K562 (cell line): ENCODE measurements at regions not wholly inside any gene's neighbourhood (a gene's known extent, or its start where the extent isn't known, plus 50 kb on each side); places are given as distances from the start of the nearest gene placed in this dataset.
A peak's percentile ranks its signal among the peaks of the same experiment; 100 is the strongest.

Source experiments
- ATAC-seq: fragments of 200-7000 bp; cut with Tn5 transposase; 3 replicates; pipeline ENCODE4 v1.9.1; 2020; ENCODE audit warnings: moderate library complexity
- BruUV-seq: library from RNA; stranded (reverse); fragments of 400-500 nt; replicated peaks from 2 replicates; lab custom pipeline; 2021; lab: Mats Ljungman, UMichigan
- CTCF ChIA-PET: fragments of 300-600 bp; formaldehyde crosslinking; extraction: SDS; loops from one replicate; lab custom pipeline; 2021; ENCODE audit warnings: low intra/inter-chr PET ratio; lab: Yijun Ruan, JAX
- POLR2A ChIA-PET: fragments of 300-600, 350-650 bp; sonication (Branson Sonifier 250); formaldehyde crosslinking; extraction: SDS; loops from one replicate; lab custom pipeline; 2021; ENCODE audit warnings: antibody characterized with exemption, inconsistent platforms; lab: Yijun Ruan, JAX
- DNase-seq, 4 experiments: peaks; one replicate each; pipeline versions ENCODE4 v3.0.0 to v3.0.0-alpha.2; 2011 to 2018; ENCODE audit warnings: low spot score in 3 of 4, mixed read lengths in 3 of 4; ENCODE audit errors: extremely low read depth in 1 of 4
- FAIRE-seq: peaks from 2 replicates; lab custom pipeline; 2011; peaks lifted over from hg19 to GRCh38; lab: Jason Lieb, UNC
- H2AFZ ChIP-seq: 2 replicates; pipeline ENCODE4 v1.6.0; 2011; ENCODE audit warnings: low read depth, low read length, control low read depth, inconsistent platforms
- H3K27ac ChIP-seq: fragments of 200-600 bp; 3 replicates; pipeline ENCODE4 v1.8.0; 2011; ENCODE audit warnings: low read depth, mild to moderate bottlenecking, control low read depth, inconsistent platforms, low read length, moderate library complexity, mixed read lengths; ENCODE audit errors: extremely low read depth
- H3K27me3 ChIP-seq, 2 experiments: fragments of 300-600 bp in 1 of 2; 2 replicates in 1 of 2; 3 replicates in 1 of 2; pipeline versions ENCODE4 v1.6.0 to v1.8.0; 2011; ENCODE audit warnings: inconsistent platforms in 2 of 2, low read length in 2 of 2, mild to moderate bottlenecking in 1 of 2, mixed read lengths in 1 of 2, moderate library complexity in 1 of 2; ENCODE audit not compliant: control insufficient read depth in 2 of 2, insufficient read depth in 2 of 2
- H3K36me3 ChIP-seq: fragments of 300-600 bp; 3 replicates; pipeline ENCODE4 v1.8.0; 2011; ENCODE audit warnings: mild to moderate bottlenecking, low read length, inconsistent platforms; ENCODE audit not compliant: control insufficient read depth, insufficient read depth
- H3K4me1 ChIP-seq, 2 experiments: fragments of 200-600 bp in 1 of 2; replicated peaks in 1 of 2; 2 replicates in 1 of 2; 3 replicates in 1 of 2; pipeline versions ENCODE4 v1.5.1 to v1.8.0; 2011; ENCODE audit warnings: inconsistent platforms in 2 of 2, low read length in 2 of 2, mild to moderate bottlenecking in 1 of 2, mixed read lengths in 1 of 2, moderate library complexity in 1 of 2; ENCODE audit not compliant: control insufficient read depth in 2 of 2, insufficient read depth in 2 of 2
- H3K4me2 ChIP-seq: 2 replicates; pipeline ENCODE4 v1.6.1; 2011; ENCODE audit warnings: low read length, control low read depth, inconsistent platforms, mixed read lengths; ENCODE audit not compliant: insufficient read depth
- H3K4me3 ChIP-seq: fragments of 200-600 bp; sonication (generic), shearing (Covaris generic); 2 replicates; pipeline ENCODE4 v1.5.1; 2016; ENCODE audit warnings: control low read depth, inconsistent platforms
- H3K79me2 ChIP-seq: fragments of 200-600 bp; 3 replicates; pipeline ENCODE4 v1.8.0; 2011; ENCODE audit warnings: low read length, inconsistent platforms; ENCODE audit not compliant: control insufficient read depth, insufficient read depth
- H3K9ac ChIP-seq, 2 experiments: 2 replicates each; pipeline versions ENCODE4 v1.6.0 to v1.6.1; 2011; ENCODE audit warnings: low read depth in 2 of 2, low read length in 2 of 2, control low read depth in 1 of 2, inconsistent platforms in 1 of 2, mild to moderate bottlenecking in 1 of 2, mixed read lengths in 1 of 2; ENCODE audit not compliant: insufficient read depth in 1 of 2
- H3K9me1 ChIP-seq: one replicate; pipeline ENCODE4 v1.6.0; 2011; ENCODE audit warnings: inconsistent platforms, mild to moderate bottlenecking, low read length, moderate library complexity; ENCODE audit not compliant: control insufficient read depth, insufficient read depth
- H3K9me3 ChIP-seq: replicated peaks from 2 replicates; pipeline ENCODE4 v1.5.1; 2011; ENCODE audit warnings: low read depth, low read length, inconsistent platforms; ENCODE audit not compliant: control insufficient read depth, insufficient read depth
- H4K20me1 ChIP-seq: replicated peaks from 2 replicates; pipeline ENCODE4 v1.6.1; 2011; ENCODE audit warnings: low read length, inconsistent platforms, mixed read lengths; ENCODE audit not compliant: control insufficient read depth, insufficient read depth
- GATAD2B ChIP-seq: fragments of 450-650 bp; IDR thresholded peaks from 2 replicates; pipeline ENCODE4 v1.6.1; 2017; ENCODE audit warnings: mild to moderate bottlenecking, borderline replicate concordance
- HOMEZ ChIP-seq: fragments of 250-450 bp; sonication (Bioruptor Pico); IDR thresholded peaks from 2 replicates; pipeline ENCODE4 v1.4.0; 2020; ENCODE audit warnings: mild to moderate bottlenecking, moderate library complexity
- IFI16 ChIP-seq: fragments of 250-450 bp; sonication (Bioruptor Pico); IDR thresholded peaks from 2 replicates; pipeline ENCODE4 v2.1.2; 2022; ENCODE audit warnings: mild to moderate bottlenecking, inconsistent platforms
- KDM2B ChIP-seq: fragments of 250-450 bp; sonication (Bioruptor Pico); IDR thresholded peaks from 2 replicates; pipeline ENCODE4 v1.8.0; 2021; ENCODE audit warnings: mild to moderate bottlenecking, moderate library complexity
- ZBTB2 ChIP-seq: fragments of 450-650 bp; IDR thresholded peaks from 2 replicates; pipeline ENCODE4 v1.6.1; 2016; ENCODE audit warnings: antibody characterized with exemption
- WGBS: fragments of 100-300 bp; shearing (Covaris generic); methylation state at CpG from one replicate; pipeline ENCODE4 v1.1.6; 2016; ENCODE audit warnings: low coverage, mixed read lengths; ENCODE audit not compliant: insufficient coverage; ENCODE audit errors: missing lambda C conversion rate; 5-methylcytosine and 5-hydroxymethylcytosine counted together
- in situ Hi-C: fragments of 300-500 bp; cut with MboI; formaldehyde crosslinking; loops from 4 replicates; pipeline ENCODE4 v1.15.0; 2018; ENCODE audit warnings: inconsistent platforms, mixed read lengths
- intact Hi-C: fragments of 100-400 bp; cut with micrococcal nuclease; formaldehyde crosslinking; loops from 2 replicates; pipeline ENCODE4 v1.14.2; 2022
- TF ChIP-seq, protein P1 (sequence below): IDR thresholded peaks from 2 replicates; pipeline ENCODE4 v1.6.1; 2011; ENCODE audit warnings: borderline replicate concordance, low read depth, mild to moderate bottlenecking, moderate library complexity, low read length; ENCODE audit not compliant: insufficient read depth, poor library complexity, severe bottlenecking
- TF ChIP-seq, protein P2 (sequence below), 3 experiments: IDR thresholded peaks in 2 of 3; conservative IDR thresholded peaks in 1 of 3; 2 replicates each; pipeline ENCODE4 v1.5.1; 2011 to 2012; ENCODE audit warnings: low read length in 3 of 3, mild to moderate bottlenecking in 3 of 3, control low read depth in 2 of 3, improper control_type of control experiment in 1 of 3, inconsistent platforms in 1 of 3, low read depth in 1 of 3, mixed read lengths in 1 of 3, moderate library complexity in 1 of 3; ENCODE audit not compliant: insufficient read depth in 2 of 3

DNA sequence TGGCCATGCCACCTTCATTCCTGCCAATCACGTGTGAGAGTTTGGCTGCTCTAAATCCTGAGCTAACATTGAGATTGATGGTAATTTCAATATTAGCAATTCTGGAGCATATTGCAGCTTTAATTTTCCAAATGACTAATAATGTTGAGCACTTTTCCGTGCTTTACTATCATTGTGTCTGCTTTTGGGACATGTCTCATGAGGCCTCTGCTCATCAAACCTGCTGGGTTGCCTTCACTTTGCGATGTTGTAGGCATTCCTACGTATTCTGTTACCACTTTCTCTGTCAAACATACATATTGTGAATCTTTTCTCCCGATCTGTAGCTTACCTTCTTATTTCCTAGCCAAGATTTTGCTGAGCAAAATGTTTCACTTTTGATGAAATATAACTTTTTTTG, 466.6 kb downstream of the GALR1 start (continued):
- no peak for TF ChIP-seq ZBTB2
- TF ChIP-seq KDM2B (CRISPR knock-in tag), result no peak
- no peak for TF ChIP-seq IFI16 (CRISPR knock-in tag)
- no peak for TF ChIP-seq GATAD2B
- TF ChIP-seq, protein P1, sequence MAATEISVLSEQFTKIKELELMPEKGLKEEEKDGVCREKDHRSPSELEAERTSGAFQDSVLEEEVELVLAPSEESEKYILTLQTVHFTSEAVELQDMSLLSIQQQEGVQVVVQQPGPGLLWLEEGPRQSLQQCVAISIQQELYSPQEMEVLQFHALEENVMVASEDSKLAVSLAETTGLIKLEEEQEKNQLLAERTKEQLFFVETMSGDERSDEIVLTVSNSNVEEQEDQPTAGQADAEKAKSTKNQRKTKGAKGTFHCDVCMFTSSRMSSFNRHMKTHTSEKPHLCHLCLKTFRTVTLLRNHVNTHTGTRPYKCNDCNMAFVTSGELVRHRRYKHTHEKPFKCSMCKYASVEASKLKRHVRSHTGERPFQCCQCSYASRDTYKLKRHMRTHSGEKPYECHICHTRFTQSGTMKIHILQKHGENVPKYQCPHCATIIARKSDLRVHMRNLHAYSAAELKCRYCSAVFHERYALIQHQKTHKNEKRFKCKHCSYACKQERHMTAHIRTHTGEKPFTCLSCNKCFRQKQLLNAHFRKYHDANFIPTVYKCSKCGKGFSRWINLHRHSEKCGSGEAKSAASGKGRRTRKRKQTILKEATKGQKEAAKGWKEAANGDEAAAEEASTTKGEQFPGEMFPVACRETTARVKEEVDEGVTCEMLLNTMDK, result no peak
- TF ChIP-seq, all 486 proteins: peak for 0

DNA sequence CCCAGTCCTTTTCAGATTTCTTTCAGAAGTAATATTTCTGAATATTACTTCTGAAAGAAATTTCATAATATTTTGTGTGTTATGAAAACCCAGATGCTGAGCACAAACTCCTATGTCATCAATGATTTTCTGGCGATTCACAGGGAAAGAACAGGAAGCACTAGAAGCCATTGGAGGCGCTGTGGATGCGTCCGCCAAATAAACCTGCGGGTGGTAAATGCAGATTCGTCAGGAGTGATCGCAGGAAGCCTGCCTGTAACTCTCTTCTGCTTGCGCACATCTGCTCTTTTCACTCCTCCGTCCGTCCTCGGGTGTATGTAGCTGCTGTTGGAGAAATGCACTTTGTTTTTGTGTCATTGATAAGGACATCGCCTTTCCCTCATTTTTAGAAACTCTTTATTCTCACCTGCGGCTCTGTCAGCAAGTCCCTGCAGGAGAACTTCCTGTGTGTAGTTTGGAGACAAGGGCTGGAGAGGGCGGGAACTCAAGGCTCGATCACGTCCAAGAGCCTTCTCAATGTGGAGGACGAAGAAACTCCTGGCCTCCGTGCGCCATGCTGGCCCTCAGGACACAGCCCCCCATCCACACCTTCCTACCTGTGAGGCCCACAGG, 483.8 kb downstream of the GALR1 start:
- TF ChIP-seq, protein P2, sequence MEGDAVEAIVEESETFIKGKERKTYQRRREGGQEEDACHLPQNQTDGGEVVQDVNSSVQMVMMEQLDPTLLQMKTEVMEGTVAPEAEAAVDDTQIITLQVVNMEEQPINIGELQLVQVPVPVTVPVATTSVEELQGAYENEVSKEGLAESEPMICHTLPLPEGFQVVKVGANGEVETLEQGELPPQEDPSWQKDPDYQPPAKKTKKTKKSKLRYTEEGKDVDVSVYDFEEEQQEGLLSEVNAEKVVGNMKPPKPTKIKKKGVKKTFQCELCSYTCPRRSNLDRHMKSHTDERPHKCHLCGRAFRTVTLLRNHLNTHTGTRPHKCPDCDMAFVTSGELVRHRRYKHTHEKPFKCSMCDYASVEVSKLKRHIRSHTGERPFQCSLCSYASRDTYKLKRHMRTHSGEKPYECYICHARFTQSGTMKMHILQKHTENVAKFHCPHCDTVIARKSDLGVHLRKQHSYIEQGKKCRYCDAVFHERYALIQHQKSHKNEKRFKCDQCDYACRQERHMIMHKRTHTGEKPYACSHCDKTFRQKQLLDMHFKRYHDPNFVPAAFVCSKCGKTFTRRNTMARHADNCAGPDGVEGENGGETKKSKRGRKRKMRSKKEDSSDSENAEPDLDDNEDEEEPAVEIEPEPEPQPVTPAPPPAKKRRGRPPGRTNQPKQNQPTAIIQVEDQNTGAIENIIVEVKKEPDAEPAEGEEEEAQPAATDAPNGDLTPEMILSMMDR (IDR thresholded peaks at IDR 0.05 in 2 of 3, conservative IDR thresholded peaks at IDR 0.05 in 1 of 3; ENCODE audit: insufficient read depth in 2 of 3, low read depth in 1 of 3, low read length in 3 of 3), result peak in 1 of 3 experiments; percentile 19; a peak in 1 of 6 replicates
- no peak for TF ChIP-seq HOMEZ (CRISPR knock-in tag)
- TF ChIP-seq, all 486 proteins: peak for 1
- Histone ChIP-seq H3K9ac (no peak overlapping the region), H4K20me1 (no peaks in the 10 kb centered on the region), H3K9me3 (no peaks in the 10 kb centered on the region), H3K4me3 (no peak overlapping the region), H3K36me3 (no peaks in the 10 kb centered on the region), H3K27ac (no peak overlapping the region), H3K9me1 (no peaks in the 10 kb centered on the region), H3K27me3 (no peaks in the 10 kb centered on the region), H3K4me1 (no peaks in the 10 kb centered on the region), H2AFZ (no peak overlapping the region), H3K79me2 (no peaks in the 10 kb centered on the region), H3K4me2 (no peak overlapping the region; the same call in 1 of the 2 replicates)
- WGBS, result 0% methylated on average over 17 of the region's 19 CpGs
- in situ Hi-C loops, result no loop called here
- ATAC-seq, result peak; percentile 36; the same call in 1 of the 3 replicates
- DNase-seq, result peak in 2 of 4 experiments; percentile 2 to 5
- no peak for FAIRE-seq
- intact Hi-C loops, result no loop called here
- ChIA-PET CTCF (no interaction called here), POLR2A (no interaction called here)
- no TSS peak for BruUV-seq
